Osteoblast (primary cell): ENCODE measurements at regions not wholly inside any gene's neighbourhood (a gene's known extent, or its start where the extent isn't known, plus 50 kb on each side); places are given as distances from the start of the nearest gene placed in this dataset.

Experiments used
- DNase-seq: peaks from one replicate; pipeline ENCODE4 v3.0.0; 2011; ENCODE audit warnings: low spot score, mixed read lengths; ENCODE audit not compliant: insufficient read length; ENCODE audit errors: missing footprints
- H2AFZ ChIP-seq: 2 replicates; pipeline ENCODE4 v1.6.0; 2011; ENCODE audit warnings: mild to moderate bottlenecking, low read length
- H3K27ac ChIP-seq: 2 replicates; pipeline ENCODE4 v1.5.1; 2011; ENCODE audit warnings: mild to moderate bottlenecking, low read depth, low read length, moderate library complexity
- H3K27me3 ChIP-seq: 2 replicates; pipeline ENCODE4 v1.6.0; 2012; ENCODE audit warnings: mild to moderate bottlenecking, control low read depth, inconsistent platforms, low read length, moderate library complexity; ENCODE audit not compliant: insufficient read depth
- H3K36me3 ChIP-seq: 2 replicates; pipeline ENCODE4 v1.5.1; 2011; ENCODE audit warnings: mild to moderate bottlenecking, low read length, control low read depth, moderate library complexity; ENCODE audit not compliant: insufficient read depth
- H3K4me1 ChIP-seq: 2 replicates; pipeline ENCODE4 v1.5.1; 2011; ENCODE audit warnings: mild to moderate bottlenecking, low read length, control low read depth, moderate library complexity; ENCODE audit not compliant: insufficient read depth
- H3K4me2 ChIP-seq: 2 replicates; pipeline ENCODE4 v1.6.0; 2011; ENCODE audit warnings: mild to moderate bottlenecking, low read length; ENCODE audit not compliant: insufficient read depth
- H3K4me3 ChIP-seq: fragments of 200-600 bp; sonication (generic); 3 replicates; pipeline ENCODE4 v1.5.1; 2012; ENCODE audit warnings: mild to moderate bottlenecking, low read length, inconsistent platforms; ENCODE audit not compliant: insufficient read depth
- H3K79me2 ChIP-seq: 2 replicates; pipeline ENCODE4 v1.6.0; 2012; ENCODE audit warnings: mild to moderate bottlenecking, low read length, control low read depth, inconsistent platforms; ENCODE audit not compliant: insufficient read depth
- H3K9me3 ChIP-seq: 2 replicates; pipeline ENCODE4 v1.5.1; 2011; ENCODE audit warnings: low read depth, low read length, control low read depth
- H4K20me1 ChIP-seq: 2 replicates; pipeline ENCODE4 v1.6.0; 2012; ENCODE audit warnings: mild to moderate bottlenecking, low read length, control low read depth; ENCODE audit not compliant: insufficient read depth
- TF ChIP-seq, protein P1 (sequence below): IDR thresholded peaks from 2 replicates; pipeline ENCODE4 v1.5.1; 2011; ENCODE audit warnings: mild to moderate bottlenecking, low read depth, low read length, moderate library complexity; ENCODE audit errors: extremely low read depth

DNA sequence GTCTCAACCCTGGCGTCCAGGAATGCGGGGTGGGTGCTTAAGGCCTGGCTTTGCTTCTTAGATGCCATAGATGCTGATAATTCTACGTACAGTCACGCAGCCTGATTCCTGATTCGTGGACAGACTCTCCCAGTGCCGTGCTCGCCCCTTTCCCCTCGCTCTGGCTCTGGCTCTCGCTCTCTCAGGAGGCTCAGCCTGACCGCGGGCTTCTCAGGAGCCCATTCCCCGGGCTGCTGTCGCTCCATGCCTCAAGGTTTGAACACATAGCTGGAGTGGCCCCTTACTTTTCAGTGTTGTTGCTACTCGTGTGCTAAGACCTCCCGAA lies 59.2 kb upstream of the ZC4H2 start:
- Histone ChIP-seq H2AFZ (peak overlapping the region; percentile 76), H3K9me3 (no peaks in the 10 kb centered on the region), H3K4me3 (peak overlapping the region; percentile 69), H3K4me1 (no peaks in the 10 kb centered on the region), H3K79me2 (no peaks in the 10 kb centered on the region), H3K27ac (no peak overlapping the region), H3K27me3 (no peaks in the 10 kb centered on the region), H4K20me1 (no peaks in the 10 kb centered on the region), H3K4me2 (peak overlapping the region; percentile 74), H3K36me3 (no peaks in the 10 kb centered on the region)
- peak; percentile 51 for DNase-seq
- TF ChIP-seq, protein P1, sequence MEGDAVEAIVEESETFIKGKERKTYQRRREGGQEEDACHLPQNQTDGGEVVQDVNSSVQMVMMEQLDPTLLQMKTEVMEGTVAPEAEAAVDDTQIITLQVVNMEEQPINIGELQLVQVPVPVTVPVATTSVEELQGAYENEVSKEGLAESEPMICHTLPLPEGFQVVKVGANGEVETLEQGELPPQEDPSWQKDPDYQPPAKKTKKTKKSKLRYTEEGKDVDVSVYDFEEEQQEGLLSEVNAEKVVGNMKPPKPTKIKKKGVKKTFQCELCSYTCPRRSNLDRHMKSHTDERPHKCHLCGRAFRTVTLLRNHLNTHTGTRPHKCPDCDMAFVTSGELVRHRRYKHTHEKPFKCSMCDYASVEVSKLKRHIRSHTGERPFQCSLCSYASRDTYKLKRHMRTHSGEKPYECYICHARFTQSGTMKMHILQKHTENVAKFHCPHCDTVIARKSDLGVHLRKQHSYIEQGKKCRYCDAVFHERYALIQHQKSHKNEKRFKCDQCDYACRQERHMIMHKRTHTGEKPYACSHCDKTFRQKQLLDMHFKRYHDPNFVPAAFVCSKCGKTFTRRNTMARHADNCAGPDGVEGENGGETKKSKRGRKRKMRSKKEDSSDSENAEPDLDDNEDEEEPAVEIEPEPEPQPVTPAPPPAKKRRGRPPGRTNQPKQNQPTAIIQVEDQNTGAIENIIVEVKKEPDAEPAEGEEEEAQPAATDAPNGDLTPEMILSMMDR: no peak

DNA sequence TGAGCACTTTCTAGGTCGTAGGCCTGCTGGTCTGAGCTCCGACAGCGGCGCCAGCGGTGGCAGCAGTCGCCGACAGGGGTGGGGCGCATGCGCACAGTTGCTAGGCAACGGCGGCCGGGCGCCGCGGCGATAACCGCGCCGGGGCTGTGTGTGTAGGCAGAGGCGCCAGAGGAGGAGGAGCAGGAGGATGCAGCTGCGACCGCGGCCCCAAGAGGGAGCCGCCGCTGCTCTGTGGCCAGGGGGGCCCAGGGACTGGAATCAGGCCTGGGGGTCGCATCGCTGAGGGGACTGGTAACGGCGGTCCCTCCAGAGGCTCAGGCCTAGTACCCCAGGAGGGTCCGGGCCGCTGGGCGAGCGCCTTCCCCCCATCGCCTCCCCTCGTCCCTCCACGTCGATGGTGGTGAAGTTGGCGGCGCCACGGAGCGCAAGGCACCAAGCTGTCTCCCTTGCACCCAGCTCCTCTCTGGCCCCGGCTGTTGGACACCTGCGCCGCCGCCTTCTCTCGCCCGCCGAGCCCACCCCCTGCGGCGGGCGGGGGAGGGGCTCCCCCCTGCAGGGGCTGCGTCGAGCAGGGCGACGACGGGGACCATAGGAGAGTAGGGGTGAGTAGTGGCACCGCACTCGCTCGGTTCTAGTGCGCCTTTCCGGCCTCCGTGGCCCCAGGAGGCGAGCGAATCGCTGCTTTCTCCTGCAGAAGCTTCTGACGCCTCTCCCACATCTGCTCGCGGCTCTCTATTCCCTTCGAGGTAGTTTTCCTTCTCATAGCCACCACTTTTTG lies 58.6 kb upstream of the ZC4H2 start, which contains the start of gene ZC3H12B:
ZC3H12B (plus strand) TSS at position 159 of the 778 bp plus-strand sequence.
- no peak within 1 kb of the TSS for H3K27ac ChIP-seq
- no peaks in the 10 kb centered on the region for H3K4me1 ChIP-seq
- H3K9me3 ChIP-seq: no peaks in the 10 kb centered on the region
- H2AFZ ChIP-seq: peak within 1 kb of the TSS; percentile 94
- H3K36me3 ChIP-seq: no peaks in the 10 kb centered on the region
- no peaks in the 10 kb centered on the region for H4K20me1 ChIP-seq
- peak within 1 kb of the TSS; percentile 74 for H3K4me2 ChIP-seq
- H3K4me3 ChIP-seq: peak within 1 kb of the TSS; percentile 69
- H3K27me3 ChIP-seq: no peaks in the 10 kb centered on the region
- peak; percentile 92 for DNase-seq
- TF ChIP-seq, protein P1: peak; percentile 19
- H3K79me2 ChIP-seq: no peaks in the 10 kb centered on the region

DNA sequence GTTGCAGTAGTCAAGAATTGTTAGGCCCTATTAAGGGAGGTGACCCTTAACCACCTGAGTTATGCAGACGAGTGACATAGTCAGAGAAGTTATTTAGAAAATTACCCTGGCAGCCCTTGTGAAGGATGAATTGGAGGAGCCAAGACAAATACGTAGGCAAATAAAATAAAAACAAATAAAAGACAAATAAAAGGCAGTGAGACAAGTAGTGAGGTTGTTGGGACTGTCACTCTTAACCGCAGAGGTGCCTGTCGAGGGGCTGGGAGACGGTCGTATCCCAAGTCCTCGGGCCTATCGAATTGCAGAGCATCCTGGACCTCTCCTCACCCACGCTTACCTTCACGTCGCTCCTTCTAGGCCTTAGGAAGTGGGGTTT lies 58.0 kb upstream of the ZC4H2 start:
- DNase-seq: no peak
- Histone ChIP-seq H3K27me3 (no peaks in the 10 kb centered on the region), H3K27ac (no peak overlapping the region), H3K9me3 (no peaks in the 10 kb centered on the region), H4K20me1 (no peaks in the 10 kb centered on the region), H3K4me2 (peak overlapping the region; percentile 58), H3K4me1 (no peaks in the 10 kb centered on the region), H3K79me2 (no peaks in the 10 kb centered on the region), H3K36me3 (no peaks in the 10 kb centered on the region), H2AFZ (peak overlapping the region; percentile 94), H3K4me3 (peak overlapping the region; percentile 69)
- TF ChIP-seq, protein P1: no peak
